ENCODE measurements at regions not wholly inside any gene's neighbourhood (a gene's known extent, or its start where the extent isn't known, plus 50 kb on each side); places are given as distances from the start of the nearest gene placed in this dataset.

DNA sequence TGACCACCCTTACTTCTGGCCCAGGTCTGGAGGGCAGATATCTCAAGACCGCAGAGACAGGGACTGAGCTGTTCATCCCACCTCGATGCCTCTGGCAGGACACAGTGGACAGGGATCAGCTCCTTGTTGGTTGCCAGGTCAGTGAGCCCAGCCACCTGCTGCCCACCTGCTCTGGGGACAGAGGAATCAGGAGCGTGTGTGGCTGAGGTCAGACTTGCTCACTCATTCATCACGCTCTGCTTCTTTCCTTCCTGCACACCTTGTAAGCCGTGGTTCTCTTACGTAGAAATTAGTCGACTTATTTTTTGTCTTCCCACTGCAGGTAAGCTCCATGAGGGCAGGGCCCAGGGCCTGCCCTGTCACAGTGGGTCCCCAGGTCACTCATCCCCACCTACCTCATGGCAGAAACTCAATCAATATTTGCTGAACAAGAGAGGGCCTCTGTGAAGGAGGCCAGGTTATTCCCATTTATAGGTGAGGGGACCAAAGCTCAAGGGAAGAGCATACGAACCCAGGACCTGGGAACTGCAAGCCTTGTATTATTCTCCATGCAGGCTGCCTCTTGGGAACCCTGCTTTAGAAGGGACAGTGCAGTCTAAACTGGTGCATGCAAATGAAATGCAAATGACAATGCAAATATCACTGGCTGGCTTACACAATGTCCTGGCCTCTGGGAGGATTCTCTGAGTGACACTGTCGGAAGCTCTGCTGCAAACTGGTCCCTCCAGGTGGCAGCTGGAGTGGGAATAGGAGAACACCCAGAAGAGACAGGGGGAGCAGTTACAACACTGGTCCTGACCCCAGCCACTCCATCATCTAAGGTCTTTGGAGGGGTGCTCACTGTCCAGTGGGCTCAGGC, 58.4 kb upstream of the PAX7 start:
- H3K56ac ChIP-seq (replicated peaks; ENCODE audit: insufficient read length, low read depth, low read length), result no peak overlapping the region
- no peaks in the 10 kb centered on the region for H3K79me2 ChIP-seq (ENCODE audit: control insufficient read depth in 1 of 2, insufficient read depth in 2 of 2, low read length in 2 of 2)
- H3K14ac ChIP-seq (ENCODE audit: insufficient read length), result no peak overlapping the region
- no peak overlapping the region; a peak in 1 of 7 replicates for H3K9ac ChIP-seq (replicated peaks in 1 of 4; ENCODE audit: extremely low read depth in 1 of 4, low read depth in 3 of 4, low read length in 3 of 4)
- no peak overlapping the region for H3K23ac ChIP-seq (ENCODE audit: insufficient read length)
- no peaks in the 10 kb centered on the region for H3K9me3 ChIP-seq (ENCODE audit: insufficient read depth in 2 of 2, low read depth in 1 of 2, low read length in 1 of 2)
- POLR2A ChIA-PET (ENCODE audit: partially characterized antibody), result interaction anchor here (0.8 to 1.4 kb wide), 7 partner anchors 14 to 282 kb away, joined by 3 to 4 read pairs (median 3); no protein-coding TSS in a partner anchor
- no peak overlapping the region for H3K18ac ChIP-seq (ENCODE audit: extremely low read depth, low read length)
- peak overlapping the region; percentile 83; the same call in 1 of the 2 replicates for H2BK20ac ChIP-seq (ENCODE audit: low read length)
- H2AFZ ChIP-seq (ENCODE audit: low read length), result no peak overlapping the region
- H3K4ac ChIP-seq (replicated peaks; ENCODE audit: insufficient read length, low read depth, low read length), result no peak overlapping the region
- no peak overlapping the region; the same call in 1 of the 2 replicates for H4K8ac ChIP-seq (ENCODE audit: extremely low read depth, insufficient read depth, low read length)
- no peaks in the 10 kb centered on the region for H4K20me1 ChIP-seq (replicated peaks in 1 of 2; ENCODE audit: control insufficient read depth in 1 of 2, insufficient read depth in 2 of 2, low read length in 2 of 2)
- peak overlapping the region; percentile 5 for H4K91ac ChIP-seq (replicated peaks; ENCODE audit: insufficient read length, low read length)
- FAIRE-seq (no peak), DNase-seq (ENCODE audit: low read depth in 1 of 2, low spot score in 2 of 2) (no peak)
- H3K23me2 ChIP-seq (ENCODE audit: low read depth, low read length), result no peaks in the 10 kb centered on the region; the same call in 1 of the 2 replicates
- no peak overlapping the region for H4K5ac ChIP-seq (ENCODE audit: insufficient read length, low read depth, low read length)
- H3K27ac ChIP-seq (ENCODE audit: low read depth, low read length), result no peak overlapping the region
- H3K36me3 ChIP-seq (ENCODE audit: control insufficient read depth in 2 of 4, insufficient read depth in 4 of 4, low read length in 3 of 4), result no peaks in the 10 kb centered on the region
- no peak overlapping the region for H3K4me2 ChIP-seq (ENCODE audit: insufficient read depth in 1 of 2, low read depth in 2 of 2, low read length in 2 of 2)
- no peak overlapping the region for H2BK120ac ChIP-seq (replicated peaks; ENCODE audit: low read depth, low read length)
- CTCF ChIA-PET (ENCODE audit: partially characterized antibody), result interaction anchor here (0.6 to 38.3 kb wide), 14 partner anchors 10 to 650 kb away, joined by 3 to 984 read pairs (median 4); no protein-coding TSS in a partner anchor
- no peak for TF ChIP-seq RAD21 (IDR thresholded peaks at IDR 0.05 in 1 of 2, conservative IDR thresholded peaks at IDR 0.05 in 1 of 2; ENCODE audit: low read depth in 2 of 2, low read length in 2 of 2)
- TF ChIP-seq TAF1 (IDR thresholded peaks at IDR 0.05; ENCODE audit: low read depth, low read length), result no peak
- TF ChIP-seq CEBPB (IDR thresholded peaks at IDR 0.05; ENCODE audit: low read depth, low read length), result peak; percentile 49; the same call in 1 of the 2 replicates
- no peak for TF ChIP-seq EP300 (IDR thresholded peaks at IDR 0.05; ENCODE audit: borderline replicate concordance in 1 of 2, low read depth in 2 of 2, low read length in 2 of 2)
- TF ChIP-seq TAF7 (optimal IDR thresholded peaks at IDR 0.05; ENCODE audit: borderline replicate concordance, low read depth, low read length), result peak; percentile 94
- 0 out of 2 replicates have a peak, but pooled peaks have one; percentile 57 for TF ChIP-seq POLR2AphosphoS5 (IDR thresholded peaks at IDR 0.05; ENCODE audit: low read depth, low read length)
- peak in 1 of 2 experiments; percentile 55; a peak in 1 of 3 replicates for TF ChIP-seq POLR2A (IDR thresholded peaks at IDR 0.05; ENCODE audit: control extremely low read depth in 1 of 2, low read depth in 2 of 2, low read length in 2 of 2)
- no peak for TF ChIP-seq ASH2L (IDR thresholded peaks at IDR 0.05; ENCODE audit: low read length)
- no peaks in the 10 kb centered on the region for H3K79me1 ChIP-seq (ENCODE audit: low read depth, low read length)
- H3K27me3 ChIP-seq (replicated peaks in 1 of 4; ENCODE audit: control insufficient read depth in 3 of 4, extremely low read depth in 1 of 4, insufficient read depth in 3 of 4, low read length in 3 of 4), result no peaks in the 10 kb centered on the region; a peak in 1 of 7 replicates
- H2BK12ac ChIP-seq (ENCODE audit: low read depth, low read length), result peak overlapping the region; percentile 87
- H2AK5ac ChIP-seq (ENCODE audit: low read depth, low read length), result peak overlapping the region; percentile 83
- no peaks in the 10 kb centered on the region; a peak in 2 of 7 replicates for H3K4me1 ChIP-seq (replicated peaks in 1 of 4; ENCODE audit: control insufficient read depth in 3 of 4, insufficient read depth in 4 of 4, low read length in 3 of 4)
- no peak overlapping the region for H3K4me3 ChIP-seq (ENCODE audit: extremely low read depth in 1 of 4, insufficient read depth in 2 of 4, low read depth in 3 of 4, low read length in 4 of 4)
- peak overlapping the region; percentile 31; the same call in 1 of the 2 replicates for H2BK5ac ChIP-seq (ENCODE audit: low read depth, low read length)
- peak overlapping the region; percentile 90; the same call in 1 of the 2 replicates for H2BK15ac ChIP-seq (ENCODE audit: low read length)
- WGBS, 2 experiments (ENCODE audit: extremely low coverage in 1 of 2, insufficient coverage in 1 of 2, insufficient read length in 1 of 2, insufficient replicate concordance in 2 of 2, low coverage in 1 of 2, low lambda C conversion rate in 2 of 2, missing lambda C conversion rate in 1 of 2), result 91% methylated on average over 9 of the region's 9 CpGs; no CpG with 5 or more reads in 1 of the 2 experiments
